IMR-90 (cell line): ENCODE measurements at regions not wholly inside any gene's neighbourhood (a gene's known extent, or its start where the extent isn't known, plus 50 kb on each side); places are given as distances from the start of the nearest gene placed in this dataset.

ENCODE experiments used
- ATAC-seq: fragments of 200-7000 bp; cut with Tn5 transposase; 2 replicates; pipeline ENCODE4 v1.9.1; 2020; ENCODE audit warnings: low read depth, mild to moderate bottlenecking, moderate library complexity
- BruUV-seq: library from RNA; stranded (reverse); fragments of 400-500 nt; replicated peaks from 2 replicates; lab custom pipeline; 2021; lab: Mats Ljungman, UMichigan
- CTCF ChIA-PET: fragments of 300-600 bp; formaldehyde crosslinking; extraction: SDS; loops from one replicate; lab custom pipeline; 2021; ENCODE audit warnings: antibody characterized with exemption; lab: Yijun Ruan, JAX
- POLR2A ChIA-PET: fragments of 300-600 bp; sonication (Branson Sonifier 250); formaldehyde crosslinking; loops from one replicate; lab custom pipeline; 2022; ENCODE audit warnings: antibody characterized with exemption; ENCODE audit not compliant: unreplicated experiment; lab: Charles Lee
- DNase-seq: peaks from one replicate; pipeline ENCODE4 v3.0.0; 2013
- H2AFZ ChIP-seq: replicated peaks from 2 replicates; pipeline ENCODE3; 2013; ENCODE audit warnings: low read length, mild to moderate bottlenecking; ENCODE audit not compliant: poor library complexity
- H2AK5ac ChIP-seq: 2 replicates; pipeline ENCODE4 v1.6.1; 2013; ENCODE audit warnings: low read depth, low read length, inconsistent platforms
- H2AK9ac ChIP-seq: replicated peaks from 2 replicates; pipeline ENCODE3; 2013; ENCODE audit warnings: mild to moderate bottlenecking, low read depth, low read length, moderate library complexity; ENCODE audit not compliant: poor library complexity
- H2BK120ac ChIP-seq: 2 replicates; pipeline ENCODE4 v1.6.1; 2013; ENCODE audit warnings: low read depth, low read length, inconsistent platforms
- H2BK15ac ChIP-seq: 3 replicates; pipeline ENCODE4 v1.6.1; 2013; ENCODE audit warnings: low read depth, low read length, inconsistent platforms
- H2BK20ac ChIP-seq: 2 replicates; pipeline ENCODE4 v1.6.1; 2013; ENCODE audit warnings: low read depth, mild to moderate bottlenecking, inconsistent platforms, low read length, moderate library complexity
- H2BK5ac ChIP-seq: 2 replicates; pipeline ENCODE4 v1.6.1; 2013; ENCODE audit warnings: mild to moderate bottlenecking, low read depth, low read length, inconsistent platforms; ENCODE audit not compliant: poor library complexity, severe bottlenecking
- H3K14ac ChIP-seq: replicated peaks from 2 replicates; pipeline ENCODE4 v1.6.1; 2013; ENCODE audit warnings: low read depth, low read length, inconsistent platforms
- H3K18ac ChIP-seq: 2 replicates; pipeline ENCODE4 v1.6.1; 2013; ENCODE audit warnings: low read depth, low read length, control low read depth
- H3K23ac ChIP-seq: 2 replicates; pipeline ENCODE4 v1.6.1; 2013; ENCODE audit warnings: low read depth, low read length, inconsistent platforms
- H3K27ac ChIP-seq: 2 replicates; pipeline ENCODE4 v1.5.1; 2013; ENCODE audit warnings: mild to moderate bottlenecking, control low read depth, low read length; ENCODE audit not compliant: insufficient read depth
- H3K27me3 ChIP-seq: 2 replicates; pipeline ENCODE4 v1.6.1; 2013; ENCODE audit warnings: low read length; ENCODE audit not compliant: control insufficient read depth, insufficient read depth
- H3K36me3 ChIP-seq: 2 replicates; pipeline ENCODE4 v1.6.1; 2013; ENCODE audit warnings: low read length, mixed read lengths; ENCODE audit not compliant: control insufficient read depth, insufficient read depth
- H3K4ac ChIP-seq: 2 replicates; pipeline ENCODE4 v1.6.1; 2013; ENCODE audit warnings: low read depth, low read length, inconsistent platforms
- H3K4me1 ChIP-seq: 2 replicates; pipeline ENCODE4 v1.6.1; 2013; ENCODE audit warnings: low read length, mixed read lengths; ENCODE audit not compliant: control insufficient read depth, insufficient read depth
- H3K4me2 ChIP-seq: 2 replicates; pipeline ENCODE4 v1.6.1; 2013; ENCODE audit warnings: low read depth, mild to moderate bottlenecking, control low read depth, low read length, moderate library complexity
- H3K4me3 ChIP-seq: 2 replicates; pipeline ENCODE4 v1.5.1; 2013; ENCODE audit warnings: low read depth, mild to moderate bottlenecking, control low read depth, low read length, moderate library complexity; ENCODE audit not compliant: insufficient read depth
- H3K56ac ChIP-seq: 2 replicates; pipeline ENCODE4 v1.6.1; 2013; ENCODE audit warnings: low read length, inconsistent platforms; ENCODE audit not compliant: insufficient read depth; ENCODE audit errors: extremely low read depth
- H3K79me1 ChIP-seq, 2 experiments: 2 replicates each; pipeline ENCODE4 v1.6.1; 2013; ENCODE audit warnings: low read length in 2 of 2, inconsistent platforms in 1 of 2, low read depth in 1 of 2
- H3K9ac ChIP-seq: 2 replicates; pipeline ENCODE4 v1.6.1; 2013; ENCODE audit warnings: low read depth, low read length, control low read depth
- H3K9me1 ChIP-seq: 2 replicates; pipeline ENCODE4 v1.6.1; 2013; ENCODE audit warnings: low read length, inconsistent platforms; ENCODE audit not compliant: insufficient read depth
- H3K9me3 ChIP-seq: 2 replicates; pipeline ENCODE4 v1.6.1; 2013; ENCODE audit warnings: low read length; ENCODE audit not compliant: control insufficient read depth, insufficient read depth
- H4K20me1 ChIP-seq: 2 replicates; pipeline ENCODE4 v1.6.1; 2013; ENCODE audit warnings: low read length, inconsistent platforms; ENCODE audit not compliant: insufficient read depth
- H4K5ac ChIP-seq: 2 replicates; pipeline ENCODE4 v1.6.1; 2013; ENCODE audit warnings: mild to moderate bottlenecking, low read depth, low read length, control low read depth
- H4K8ac ChIP-seq, 2 experiments: 2 replicates each; pipeline ENCODE4 v1.6.1; 2013; ENCODE audit warnings: low read depth in 2 of 2, low read length in 2 of 2, control low read depth in 1 of 2, inconsistent platforms in 1 of 2
- H4K91ac ChIP-seq: 2 replicates; pipeline ENCODE4 v1.6.1; 2013; ENCODE audit warnings: low read depth, low read length, inconsistent platforms; ENCODE audit not compliant: insufficient read depth
- BHLHE40 ChIP-seq: fragments of 150-350 bp; IDR thresholded peaks from 2 replicates; pipeline ENCODE4 v1.6.1; 2016; ENCODE audit warnings: mild to moderate bottlenecking, low read depth, low read length
- CHD1 ChIP-seq: IDR thresholded peaks from 2 replicates; pipeline ENCODE4 v1.6.1; 2012; ENCODE audit warnings: low read depth, low read length, improper control_type of control experiment
- ELK1 ChIP-seq: fragments of 150-350 bp; IDR thresholded peaks from 2 replicates; pipeline ENCODE4 v1.6.1; 2016; ENCODE audit warnings: low read depth, mild to moderate bottlenecking, low read length, moderate library complexity, borderline replicate concordance
- FOS ChIP-seq: fragments of 150-350 bp; IDR thresholded peaks from 2 replicates; pipeline ENCODE4 v1.6.1; 2016; ENCODE audit warnings: low read depth, low read length
- MAFK ChIP-seq: IDR thresholded peaks from 2 replicates; pipeline ENCODE4 v1.6.1; 2012; ENCODE audit warnings: low read depth, low read length, improper control_type of control experiment
- MAZ ChIP-seq: IDR thresholded peaks from 2 replicates; pipeline ENCODE4 v1.6.1; 2012; ENCODE audit warnings: low read depth, mild to moderate bottlenecking, low read length, improper control_type of control experiment, moderate library complexity, borderline replicate concordance
- NFE2L2 ChIP-seq: fragments of 150-350 bp; IDR thresholded peaks from 2 replicates; pipeline ENCODE4 v1.6.1; 2016; ENCODE audit warnings: low read depth, mild to moderate bottlenecking, low read length
- RAD21 ChIP-seq: IDR thresholded peaks from 2 replicates; pipeline ENCODE4 v1.6.1; 2012; ENCODE audit warnings: low read length, improper control_type of control experiment
- RCOR1 ChIP-seq: IDR thresholded peaks from 2 replicates; pipeline ENCODE4 v1.6.1; 2012; ENCODE audit warnings: mild to moderate bottlenecking, low read length, improper control_type of control experiment; ENCODE audit not compliant: insufficient replicate concordance
- RFX5 ChIP-seq: IDR thresholded peaks from 2 replicates; pipeline ENCODE4 v1.8.0; 2012; ENCODE audit warnings: low read depth, mild to moderate bottlenecking, low read length, moderate library complexity
- SMC3 ChIP-seq: fragments of 150-350 bp; IDR thresholded peaks from 2 replicates; pipeline ENCODE4 v1.6.1; 2016; ENCODE audit warnings: low read depth, mild to moderate bottlenecking, antibody characterized with exemption, low read length, moderate library complexity
- WGBS, 2 experiments: methylation state at CpG; one replicate each; pipeline versions ENCODE4 v1.1.5 to v1.1.7; 2013; ENCODE audit warnings: missing lambda C conversion rate in 2 of 2; ENCODE audit not compliant: insufficient read length in 1 of 2; ENCODE audit errors: extremely low coverage in 2 of 2; 5-methylcytosine and 5-hydroxymethylcytosine counted together
- dilution Hi-C: fragments of 300-500 bp; cut with HindIII; formaldehyde crosslinking; loops from one replicate; pipeline ENCODE4 v1.14.3; 2018; ENCODE audit warnings: low sequenced_read_pairs; ENCODE audit not compliant: unreplicated experiment
- in situ Hi-C: fragments of 300-500 bp; cut with MboI; formaldehyde crosslinking; loops from 3 replicates; pipeline ENCODE4 v1.14.3; 2019; ENCODE audit warnings: low sequenced_read_pairs, inconsistent platforms, mixed read lengths
- intact Hi-C: fragments of 100-400 bp; cut with micrococcal nuclease; formaldehyde crosslinking; loops from 2 replicates; pipeline ENCODE4 v1.10.0; 2022
- TF ChIP-seq, protein P1 (sequence below): fragments of 150-350 bp; IDR thresholded peaks from 2 replicates; pipeline ENCODE4 v1.6.1; 2017; ENCODE audit warnings: mild to moderate bottlenecking, antibody characterized with exemption, low read length, low read depth
- TF ChIP-seq, protein P2 (sequence below): conservative IDR thresholded peaks from 2 replicates; pipeline ENCODE4 v1.5.1; 2012; ENCODE audit warnings: mild to moderate bottlenecking, low read depth, low read length, improper control_type of control experiment

- Histone ChIP-seq H2BK15ac (no peak overlapping the region), H3K18ac (no peak overlapping the region), H4K5ac (no peak overlapping the region), H3K27me3 (peaks cover 4% of the 10 kb centered on the region; the same call in 1 of the 2 replicates), H4K8ac (no peak overlapping the region), H2AFZ (no peak overlapping the region), H2BK120ac (no peak overlapping the region), H3K36me3 (no peaks in the 10 kb centered on the region), H4K91ac (no peak overlapping the region), H2BK20ac (no peak overlapping the region), H2AK9ac (no peak overlapping the region), H3K9me3 (no peaks in the 10 kb centered on the region), H3K23ac (no peak overlapping the region), H3K9ac (no peak overlapping the region), H3K4ac (no peak overlapping the region), H3K4me3 (no peak overlapping the region), H3K14ac (no peak overlapping the region), H3K9me1 (no peaks in the 10 kb centered on the region; the same call in none of the 2 replicates), H3K79me1 (no peaks in the 10 kb centered on the region), H2BK5ac (no peak overlapping the region), H3K4me2 (no peak overlapping the region), H4K20me1 (no peaks in the 10 kb centered on the region), H3K27ac (no peak overlapping the region), H3K4me1 (peaks cover 9% of the 10 kb centered on the region), H3K56ac (no peak overlapping the region), H2AK5ac (no peak overlapping the region)
- dilution Hi-C loops: loop anchor here (25.0 kb wide), 1 partner anchor 210 kb away; no protein-coding TSS in a partner anchor
- TF ChIP-seq MAZ (no peak), ELK1 (no peak), MAFK (no peak), RFX5 (no peak), SMC3 (no peak), BHLHE40 (no peak), CHD1 (no peak), NFE2L2 (no peak), RCOR1 (no peak), RAD21 (no peak), FOS (no peak)
- TF ChIP-seq, protein P1, sequence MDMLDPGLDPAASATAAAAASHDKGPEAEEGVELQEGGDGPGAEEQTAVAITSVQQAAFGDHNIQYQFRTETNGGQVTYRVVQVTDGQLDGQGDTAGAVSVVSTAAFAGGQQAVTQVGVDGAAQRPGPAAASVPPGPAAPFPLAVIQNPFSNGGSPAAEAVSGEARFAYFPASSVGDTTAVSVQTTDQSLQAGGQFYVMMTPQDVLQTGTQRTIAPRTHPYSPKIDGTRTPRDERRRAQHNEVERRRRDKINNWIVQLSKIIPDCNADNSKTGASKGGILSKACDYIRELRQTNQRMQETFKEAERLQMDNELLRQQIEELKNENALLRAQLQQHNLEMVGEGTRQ: no peak
- TF ChIP-seq, protein P2, sequence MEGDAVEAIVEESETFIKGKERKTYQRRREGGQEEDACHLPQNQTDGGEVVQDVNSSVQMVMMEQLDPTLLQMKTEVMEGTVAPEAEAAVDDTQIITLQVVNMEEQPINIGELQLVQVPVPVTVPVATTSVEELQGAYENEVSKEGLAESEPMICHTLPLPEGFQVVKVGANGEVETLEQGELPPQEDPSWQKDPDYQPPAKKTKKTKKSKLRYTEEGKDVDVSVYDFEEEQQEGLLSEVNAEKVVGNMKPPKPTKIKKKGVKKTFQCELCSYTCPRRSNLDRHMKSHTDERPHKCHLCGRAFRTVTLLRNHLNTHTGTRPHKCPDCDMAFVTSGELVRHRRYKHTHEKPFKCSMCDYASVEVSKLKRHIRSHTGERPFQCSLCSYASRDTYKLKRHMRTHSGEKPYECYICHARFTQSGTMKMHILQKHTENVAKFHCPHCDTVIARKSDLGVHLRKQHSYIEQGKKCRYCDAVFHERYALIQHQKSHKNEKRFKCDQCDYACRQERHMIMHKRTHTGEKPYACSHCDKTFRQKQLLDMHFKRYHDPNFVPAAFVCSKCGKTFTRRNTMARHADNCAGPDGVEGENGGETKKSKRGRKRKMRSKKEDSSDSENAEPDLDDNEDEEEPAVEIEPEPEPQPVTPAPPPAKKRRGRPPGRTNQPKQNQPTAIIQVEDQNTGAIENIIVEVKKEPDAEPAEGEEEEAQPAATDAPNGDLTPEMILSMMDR: no peak
- ATAC-seq (no peak), DNase-seq (no peak)
- intact Hi-C loops: no loop called here
- WGBS, 2 experiments: 95% methylated on average over 6 of the region's 14 CpGs; no CpG with 5 or more reads in 1 of the 2 experiments
- ChIA-PET POLR2A (no interaction called here), CTCF (no interaction called here)
- no TSS peak for BruUV-seq
- in situ Hi-C loops: no loop called here
Observed at GRCh38 chr2:41877114-41877678, 170.6 kb upstream of the PKDCC start.
